ENCODE measurements at regions not wholly inside any gene's neighbourhood (a gene's known extent, or its start where the extent isn't known, plus 50 kb on each side); places are given as distances from the start of the nearest gene placed in this dataset.

- no peak for DNase-seq
- no peak for ATAC-seq
- H3K4me3 ChIP-seq = no peak overlapping the region
- no peaks in the 10 kb centered on the region for H3K4me1 ChIP-seq (ENCODE audit: low read depth)
- peaks cover 4% of the 10 kb centered on the region for H3K9me3 ChIP-seq
- no peak for TF ChIP-seq CTCF (IDR thresholded peaks at IDR 0.05)
- H3K36me3 ChIP-seq (ENCODE audit: low read depth) = no peaks in the 10 kb centered on the region
- intact Hi-C loops (cut with DNase I, micrococcal nuclease) = no loop called here
These were observed 548.6 kb downstream of the TLL1 start for GRCh38 chr4:166421556-166422156.

GRCh38 chr4:166422475-166422874, 549.4 kb downstream of the TLL1 start:
- Histone ChIP-seq H3K36me3 (ENCODE audit: low read depth) (no peaks in the 10 kb centered on the region), H3K4me3 (no peak overlapping the region), H3K4me1 (ENCODE audit: low read depth) (no peaks in the 10 kb centered on the region), H3K9me3 (peaks cover 4% of the 10 kb centered on the region)
- DNase-seq (no peak), ATAC-seq (no peak)
- intact Hi-C loops (cut with DNase I, micrococcal nuclease) = no loop called here
- TF ChIP-seq CTCF (IDR thresholded peaks at IDR 0.05) = no peak

GRCh38 chr4:166426300-166426863, 553.3 kb downstream of the TLL1 start:
- intact Hi-C loops (cut with DNase I, micrococcal nuclease) = no loop called here
- ATAC-seq (no peak), DNase-seq (no peak)
- TF ChIP-seq CTCF (IDR thresholded peaks at IDR 0.05) = no peak
- Histone ChIP-seq H3K4me1 (ENCODE audit: low read depth) (no peaks in the 10 kb centered on the region), H3K4me3 (no peak overlapping the region), H3K9me3 (no peaks in the 10 kb centered on the region), H3K36me3 (ENCODE audit: low read depth) (no peaks in the 10 kb centered on the region)

GRCh38 chr4:166432125-166432524, 559.1 kb downstream of the TLL1 start:
- TF ChIP-seq CTCF (IDR thresholded peaks at IDR 0.05) = no peak
- no peak overlapping the region for H3K4me3 ChIP-seq
- no peaks in the 10 kb centered on the region for H3K4me1 ChIP-seq (ENCODE audit: low read depth)
- intact Hi-C loops (cut with DNase I, micrococcal nuclease) = no loop called here
- H3K36me3 ChIP-seq (ENCODE audit: low read depth) = no peaks in the 10 kb centered on the region
- no peak for DNase-seq
- H3K9me3 ChIP-seq = no peaks in the 10 kb centered on the region
- ATAC-seq = no peak

- Histone ChIP-seq H3K4me1 (ENCODE audit: low read depth) (no peaks in the 10 kb centered on the region), H3K36me3 (ENCODE audit: low read depth) (no peaks in the 10 kb centered on the region), H3K9me3 (no peaks in the 10 kb centered on the region), H3K4me3 (no peak overlapping the region)
- intact Hi-C loops (cut with DNase I, micrococcal nuclease) = no loop called here
- ATAC-seq (no peak), DNase-seq (no peak)
- no peak for TF ChIP-seq CTCF (IDR thresholded peaks at IDR 0.05)
These were observed 559.8 kb downstream of the TLL1 start for GRCh38 chr4:166432842-166433241.

GRCh38 chr4:166435449-166435848, 562.4 kb downstream of the TLL1 start:
- intact Hi-C loops (cut with DNase I, micrococcal nuclease) = no loop called here
- no peaks in the 10 kb centered on the region for H3K9me3 ChIP-seq
- no peaks in the 10 kb centered on the region for H3K4me1 ChIP-seq (ENCODE audit: low read depth)
- no peak overlapping the region for H3K4me3 ChIP-seq
- TF ChIP-seq CTCF (IDR thresholded peaks at IDR 0.05) = no peak
- no peaks in the 10 kb centered on the region for H3K36me3 ChIP-seq (ENCODE audit: low read depth)
- ATAC-seq = no peak
- DNase-seq = no peak

Data from mucosa of descending colon (tissue), 3 donors.